Right lobe of liver (tissue), 6 donors: ENCODE measurements at regions not wholly inside any gene's neighbourhood (a gene's known extent, or its start where the extent isn't known, plus 50 kb on each side); places are given as distances from the start of the nearest gene placed in this dataset.

ENCODE experiments used
- ATAC-seq, 4 donors: fragments of 200-7000 bp; cut with Tn5 transposase; one replicate each; pipeline ENCODE4 v1.9.1; 2020; ENCODE audit warnings: mild to moderate bottlenecking in 4 of 4, moderate library complexity in 4 of 4
- DNase-seq, 3 donors: peaks; one replicate each; pipeline ENCODE4 v3.0.0-alpha.2; 2020
- H3K27ac ChIP-seq, 3 donors: fragments of 200-600 bp; one replicate each; pipeline ENCODE4 v1.8.0; 2022
- H3K27me3 ChIP-seq, 2 donors: fragments of 200-600 bp; one replicate each; pipeline ENCODE4 v1.8.0; 2022
- H3K36me3 ChIP-seq, 4 donors: fragments of 200-600 bp; sonication (generic) in 1 of 4; one replicate each; pipeline versions ENCODE4 v1.5.1 to v1.8.0; 2017 to 2022; ENCODE audit warnings: control low read depth in 1 of 4
- H3K4me1 ChIP-seq, 4 donors: fragments of 200-600 bp; sonication (generic) in 1 of 4; one replicate each; pipeline versions ENCODE4 v1.5.1 to v1.8.0; 2017 to 2022; ENCODE audit warnings: control low read depth in 1 of 4
- H3K4me3 ChIP-seq, 3 donors: fragments of 200-600 bp; one replicate each; pipeline ENCODE4 v1.8.0; 2022
- H3K9me3 ChIP-seq, 4 donors: fragments of 200-600 bp; sonication (generic) in 1 of 4; one replicate each; pipeline versions ENCODE4 v1.5.1 to v1.8.0; 2017 to 2022; ENCODE audit warnings: control low read depth in 1 of 4
- CTCF ChIP-seq, 4 donors: fragments of 200-600 bp in 3 of 4; fragments of 450-650 bp in 1 of 4; IDR thresholded peaks; one replicate each; pipeline versions ENCODE4 v1.5.1 to v1.8.0; 2016 to 2022; ENCODE audit warnings: antibody characterized with exemption in 4 of 4, mild to moderate bottlenecking in 2 of 4
- POLR2A ChIP-seq: fragments of 450-650 bp; IDR thresholded peaks from one replicate; pipeline ENCODE4 v1.6.1; 2017; ENCODE audit warnings: antibody characterized with exemption, mild to moderate bottlenecking
- WGBS: methylation state at CpG from one replicate; pipeline ENCODE4 v1.1.6; 2018; ENCODE audit warnings: low coverage, low lambda C conversion rate; ENCODE audit not compliant: insufficient coverage; ENCODE audit errors: missing lambda C conversion rate; 5-methylcytosine and 5-hydroxymethylcytosine counted together
- intact Hi-C, 2 donors: fragments of 100-400 bp; cut with DNase I; formaldehyde crosslinking; loops; one replicate each; pipeline versions ENCODE4 v1.11.2 to v1.14.1; 2022
- donor health status: DM: no; HTN: yes; CAD: no.
- donor health status: DM: no; HTN: no; CAD: no.
- donor health status: DM: no; HTN: no; CAD: no.
- donor health status: DM: no; HTN: yes; CAD: no.
- donor health status: DM: no; HTN: yes; CAD: no.

DNA sequence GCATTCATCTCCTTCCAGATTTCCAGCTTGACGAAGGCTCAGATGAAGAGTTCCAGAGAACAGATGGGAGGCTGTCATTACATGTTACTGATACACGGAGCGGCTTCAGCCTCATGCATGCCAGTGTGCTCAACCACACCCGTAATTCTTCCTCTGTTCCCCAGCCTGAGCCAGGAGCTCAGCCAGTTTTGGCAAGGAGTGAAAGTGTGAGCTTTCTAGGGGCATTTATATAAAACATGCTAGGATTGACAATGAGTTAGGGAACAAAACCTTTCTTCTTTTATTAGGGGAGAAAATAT is 290.4 kb upstream of the PLXNA2 start:
- DNase-seq (no peak), ATAC-seq (no peak)
- H3K27ac ChIP-seq: no peak overlapping the region
- intact Hi-C loops: no loop called here
- no peaks in the 10 kb centered on the region for H3K36me3 ChIP-seq
- no peak overlapping the region for H3K4me3 ChIP-seq
- WGBS: 98% methylated on average over 4 of the region's 4 CpGs
- H3K27me3 ChIP-seq: no peaks in the 10 kb centered on the region
- TF ChIP-seq CTCF (IDR thresholded peaks at IDR 0.05) (no peak), POLR2A (no peak)
- H3K9me3 ChIP-seq: no peaks in the 10 kb centered on the region
- no peaks in the 10 kb centered on the region for H3K4me1 ChIP-seq

- H3K4me3 ChIP-seq: no peak overlapping the region
- no peak for DNase-seq
- no peak overlapping the region for H3K27ac ChIP-seq
- intact Hi-C loops: no loop called here
- no peaks in the 10 kb centered on the region for H3K4me1 ChIP-seq
- WGBS: 87% methylated on average over 3 of the region's 3 CpGs
- no peaks in the 10 kb centered on the region for H3K9me3 ChIP-seq
- H3K36me3 ChIP-seq: no peaks in the 10 kb centered on the region
- no peak for ATAC-seq
- TF ChIP-seq CTCF (IDR thresholded peaks at IDR 0.05) (no peak), POLR2A (no peak)
- no peaks in the 10 kb centered on the region for H3K27me3 ChIP-seq
Measured at GRCh38 chr1:208534979-208535378, 290.8 kb upstream of the PLXNA2 start.

DNA sequence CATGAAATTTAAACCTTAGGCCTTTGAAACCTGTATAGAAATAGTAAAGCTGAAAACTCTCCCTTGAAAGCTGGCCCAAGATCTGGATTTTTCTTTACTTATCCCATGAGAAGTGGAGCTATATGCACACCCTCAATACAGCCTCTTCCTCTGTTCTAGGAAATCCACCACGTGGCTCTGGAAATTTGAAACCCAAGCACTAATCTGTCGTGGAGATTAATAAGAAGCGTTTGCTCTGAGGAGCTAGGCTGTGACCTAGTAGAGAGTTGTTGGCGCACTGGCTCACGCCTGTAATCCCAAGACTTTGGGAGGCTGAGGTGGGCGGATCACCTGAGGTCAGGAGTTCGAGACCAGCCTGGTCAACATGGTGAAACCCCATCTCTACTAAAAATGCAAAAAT is 291.3 kb upstream of the PLXNA2 start:
- H3K27me3 ChIP-seq: no peaks in the 10 kb centered on the region
- no peak for TF ChIP-seq CTCF (IDR thresholded peaks at IDR 0.05)
- no peak for TF ChIP-seq POLR2A
- DNase-seq (no peak), ATAC-seq (no peak)
- intact Hi-C loops: no loop called here
- no peaks in the 10 kb centered on the region for H3K4me1 ChIP-seq
- WGBS: 74% methylated on average over 7 of the region's 7 CpGs
- H3K9me3 ChIP-seq: no peaks in the 10 kb centered on the region
- H3K36me3 ChIP-seq: no peaks in the 10 kb centered on the region
- no peak overlapping the region for H3K27ac ChIP-seq
- H3K4me3 ChIP-seq: no peak overlapping the region

DNA sequence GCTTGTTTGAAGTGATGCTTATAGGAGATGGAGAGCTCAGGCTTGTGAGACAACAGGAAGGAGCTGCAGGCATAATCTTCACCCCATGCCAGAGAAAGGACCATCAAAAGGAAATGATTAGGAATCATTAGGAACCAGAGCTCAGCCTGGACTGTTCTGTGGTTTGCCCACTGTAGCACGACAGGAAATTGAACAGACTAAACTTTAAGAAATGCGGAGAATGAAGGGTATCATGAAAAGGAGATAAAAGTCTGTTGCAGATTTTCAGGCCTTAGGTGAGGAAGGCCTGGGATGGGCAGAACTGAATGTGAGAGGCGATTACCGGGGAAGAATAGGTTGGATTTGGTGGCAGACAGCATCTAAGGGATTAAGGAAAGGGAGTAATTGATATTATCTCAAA is 292.0 kb upstream of the PLXNA2 start:
- whole genome bisulfite sequencing: 69% methylated on average over 2 of the region's 4 CpGs
- DNase-seq (no peak), ATAC-seq (no peak)
- H3K27ac ChIP-seq: no peak overlapping the region
- TF ChIP-seq POLR2A (no peak), CTCF (IDR thresholded peaks at IDR 0.05) (no peak)
- H3K9me3 ChIP-seq: no peaks in the 10 kb centered on the region
- H3K36me3 ChIP-seq: no peaks in the 10 kb centered on the region
- no peak overlapping the region for H3K4me3 ChIP-seq
- no peaks in the 10 kb centered on the region for H3K4me1 ChIP-seq
- H3K27me3 ChIP-seq: no peaks in the 10 kb centered on the region
- intact Hi-C loops: no loop called here

- Histone ChIP-seq H3K4me1 (no peaks in the 10 kb centered on the region), H3K27ac (no peak overlapping the region), H3K27me3 (no peaks in the 10 kb centered on the region), H3K9me3 (no peaks in the 10 kb centered on the region), H3K36me3 (no peaks in the 10 kb centered on the region), H3K4me3 (no peak overlapping the region)
- no peak for ATAC-seq
- WGBS: 72% methylated on average over 3 of the region's 3 CpGs
- intact Hi-C loops: no loop called here
- no peak for TF ChIP-seq POLR2A
- no peak for TF ChIP-seq CTCF (IDR thresholded peaks at IDR 0.05)
- no peak for DNase-seq
Measured at GRCh38 chr1:208537198-208537597, 293.0 kb upstream of the PLXNA2 start.
